PC-9 (cell line): ENCODE measurements at regions not wholly inside any gene's neighbourhood (a gene's known extent, or its start where the extent isn't known, plus 50 kb on each side); places are given as distances from the start of the nearest gene placed in this dataset.

ENCODE experiments used
- BruUV-seq: library from RNA; stranded (reverse); fragments of 400-500 nt; replicated peaks from 2 replicates; lab custom pipeline; 2021; lab: Mats Ljungman, UMichigan
- CTCF ChIA-PET: fragments of 300-600 bp; sonication (Branson Sonifier 250); formaldehyde crosslinking; loops from one replicate; lab custom pipeline; 2022; ENCODE audit warnings: antibody characterized with exemption; lab: Charles Lee
- POLR2A ChIA-PET: fragments of 300-600 bp; sonication (Branson Sonifier 250); formaldehyde crosslinking; loops from one replicate; lab custom pipeline; 2022; ENCODE audit warnings: antibody characterized with exemption; ENCODE audit not compliant: unreplicated experiment; lab: Charles Lee
- DNase-seq, 2 experiments: peaks; one replicate each; pipeline versions ENCODE4 v3.0.0 to v3.0.0-alpha.2; 2015 to 2022; ENCODE audit warnings: mixed read lengths in 1 of 2
- H2AFZ ChIP-seq: fragments of 200-600 bp; sonication (generic); 2 replicates; pipeline ENCODE4 v1.8.1; 2017; ENCODE audit warnings: antibody characterized with exemption
- H3F3A ChIP-seq: fragments of 200-600 bp; sonication (generic); 2 replicates; pipeline ENCODE4 v1.8.1; 2017; ENCODE audit warnings: antibody characterized with exemption, mild to moderate bottlenecking, low read depth; ENCODE audit not compliant: insufficient read depth
- H3K27ac ChIP-seq: fragments of 200-600 bp; sonication (generic); 2 replicates; pipeline ENCODE4 v1.6.1; 2016; ENCODE audit warnings: mixed run types
- H3K27me3 ChIP-seq: fragments of 200-600 bp; sonication (generic); 2 replicates; pipeline ENCODE4 v1.6.1; 2016; ENCODE audit warnings: low read depth, mixed run types; ENCODE audit not compliant: insufficient read depth
- H3K36me3 ChIP-seq: fragments of 200-600 bp; sonication (generic); 2 replicates; pipeline ENCODE4 v1.6.1; 2016; ENCODE audit warnings: low read depth, mixed run types
- H3K4me1 ChIP-seq: fragments of 200-600 bp; sonication (generic); replicated peaks from 2 replicates; pipeline ENCODE4 v1.6.1; 2016; ENCODE audit warnings: mixed run types; ENCODE audit not compliant: insufficient read depth
- H3K4me2 ChIP-seq: fragments of 200-600 bp; sonication (generic); 2 replicates; pipeline ENCODE4 v1.6.1; 2017; ENCODE audit warnings: mixed run types
- H3K4me3 ChIP-seq: fragments of 200-600 bp; sonication (generic); 2 replicates; pipeline ENCODE4 v1.6.1; 2016; ENCODE audit warnings: mixed run types
- H3K79me2 ChIP-seq: fragments of 200-600 bp; sonication (generic); 2 replicates; pipeline ENCODE4 v1.6.1; 2017; ENCODE audit warnings: low read depth, mixed run types
- H3K9me2 ChIP-seq: fragments of 200-600 bp; sonication (generic); 2 replicates; pipeline ENCODE4 v1.8.1; 2017; ENCODE audit warnings: mild to moderate bottlenecking; ENCODE audit not compliant: insufficient read depth
- H3K9me3 ChIP-seq: fragments of 200-600 bp; sonication (generic); 2 replicates; pipeline ENCODE4 v1.8.1; 2016; ENCODE audit warnings: low read depth; ENCODE audit not compliant: insufficient read depth
- H4K20me1 ChIP-seq: fragments of 200-600 bp; sonication (generic); 2 replicates; pipeline ENCODE4 v1.8.1; 2017; ENCODE audit not compliant: insufficient read depth
- EZH2 ChIP-seq: fragments of 200-600 bp; sonication (generic); IDR thresholded peaks from 2 replicates; pipeline ENCODE4 v1.8.0; 2017; ENCODE audit warnings: antibody characterized with exemption, low read depth
- intact Hi-C: fragments of 100-400 bp; cut with micrococcal nuclease; formaldehyde crosslinking; loops from one replicate; pipeline ENCODE4 v1.10.0; 2022; ENCODE audit not compliant: unreplicated experiment
- TF ChIP-seq, protein P1 (sequence below): fragments of 200-600 bp; sonication (generic); conservative IDR thresholded peaks from 2 replicates; pipeline ENCODE4 v1.6.1; 2017; ENCODE audit warnings: mixed run types, antibody characterized with exemption, mild to moderate bottlenecking, moderate library complexity

DNA sequence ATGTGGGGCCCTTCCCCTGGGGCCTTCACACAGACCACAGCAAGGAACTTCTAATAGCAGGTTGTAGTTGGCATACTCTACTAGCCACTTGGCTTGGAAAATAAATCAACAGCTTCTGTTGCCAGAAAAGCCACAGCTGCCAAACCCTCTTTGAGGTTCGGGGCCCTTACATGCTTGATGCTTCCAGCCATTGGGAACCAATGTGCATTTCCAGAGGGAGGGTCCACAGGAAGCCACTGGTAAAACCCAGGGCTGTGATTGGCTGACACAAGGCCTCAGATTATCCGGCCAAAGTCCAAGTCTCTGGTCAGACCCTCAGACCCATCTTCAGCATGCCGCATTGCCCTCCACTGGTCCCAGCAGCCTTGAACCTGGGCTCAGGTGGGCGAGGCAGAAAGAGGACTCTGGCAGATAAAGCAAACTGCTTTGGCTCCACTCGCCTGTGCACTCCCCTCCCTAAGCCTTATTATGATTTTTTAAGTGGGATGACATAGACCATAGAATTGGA, 214.4 kb downstream of the BCL11B start:
- no peak for DNase-seq
- no peaks in the 10 kb centered on the region for H3K9me3 ChIP-seq
- H3K36me3 ChIP-seq = no peaks in the 10 kb centered on the region
- BruUV-seq = no TSS peak
- H2AFZ ChIP-seq = no peak overlapping the region
- CTCF ChIA-PET = no interaction called here
- intact Hi-C loops = no loop called here
- no peaks in the 10 kb centered on the region for H3K79me2 ChIP-seq
- H3K4me2 ChIP-seq = no peak overlapping the region
- peaks cover 12% of the 10 kb centered on the region; the same call in 1 of the 2 replicates for H3K27me3 ChIP-seq
- H4K20me1 ChIP-seq = no peaks in the 10 kb centered on the region
- H3K4me1 ChIP-seq = no peaks in the 10 kb centered on the region
- H3K9me2 ChIP-seq = no peaks in the 10 kb centered on the region
- no peaks in the 10 kb centered on the region for H3F3A ChIP-seq
- H3K4me3 ChIP-seq = no peak overlapping the region
- TF ChIP-seq, protein P1, sequence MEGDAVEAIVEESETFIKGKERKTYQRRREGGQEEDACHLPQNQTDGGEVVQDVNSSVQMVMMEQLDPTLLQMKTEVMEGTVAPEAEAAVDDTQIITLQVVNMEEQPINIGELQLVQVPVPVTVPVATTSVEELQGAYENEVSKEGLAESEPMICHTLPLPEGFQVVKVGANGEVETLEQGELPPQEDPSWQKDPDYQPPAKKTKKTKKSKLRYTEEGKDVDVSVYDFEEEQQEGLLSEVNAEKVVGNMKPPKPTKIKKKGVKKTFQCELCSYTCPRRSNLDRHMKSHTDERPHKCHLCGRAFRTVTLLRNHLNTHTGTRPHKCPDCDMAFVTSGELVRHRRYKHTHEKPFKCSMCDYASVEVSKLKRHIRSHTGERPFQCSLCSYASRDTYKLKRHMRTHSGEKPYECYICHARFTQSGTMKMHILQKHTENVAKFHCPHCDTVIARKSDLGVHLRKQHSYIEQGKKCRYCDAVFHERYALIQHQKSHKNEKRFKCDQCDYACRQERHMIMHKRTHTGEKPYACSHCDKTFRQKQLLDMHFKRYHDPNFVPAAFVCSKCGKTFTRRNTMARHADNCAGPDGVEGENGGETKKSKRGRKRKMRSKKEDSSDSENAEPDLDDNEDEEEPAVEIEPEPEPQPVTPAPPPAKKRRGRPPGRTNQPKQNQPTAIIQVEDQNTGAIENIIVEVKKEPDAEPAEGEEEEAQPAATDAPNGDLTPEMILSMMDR = no peak
- TF ChIP-seq EZH2 = no peak
- POLR2A ChIA-PET = no interaction called here
- H3K27ac ChIP-seq = no peak overlapping the region

DNA sequence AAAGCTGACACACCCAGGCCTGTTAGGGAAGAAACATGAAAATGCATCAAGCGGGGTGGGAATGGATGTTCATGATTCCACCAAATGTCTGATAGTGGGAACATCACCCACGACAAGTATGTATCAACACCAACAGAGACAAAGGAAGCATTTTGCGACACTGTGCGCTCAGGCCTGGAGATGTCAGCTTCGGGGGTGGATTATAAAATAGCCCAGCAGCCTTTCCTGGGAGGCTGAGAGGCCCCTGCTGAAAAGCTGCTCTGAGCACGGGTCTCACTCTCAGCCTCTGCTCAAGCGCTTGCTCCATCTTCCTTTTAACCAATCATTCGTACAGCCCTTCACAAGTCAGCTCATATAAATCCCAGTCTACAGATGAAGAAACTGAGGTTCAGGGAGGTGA, 213.5 kb downstream of the BCL11B start:
- Histone ChIP-seq H3K79me2 (no peaks in the 10 kb centered on the region), H3K27ac (no peak overlapping the region), H3K27me3 (peaks cover 19% of the 10 kb centered on the region), H2AFZ (no peak overlapping the region), H3K4me2 (no peak overlapping the region), H4K20me1 (no peaks in the 10 kb centered on the region), H3K36me3 (no peaks in the 10 kb centered on the region), H3K4me1 (no peaks in the 10 kb centered on the region), H3K9me3 (no peaks in the 10 kb centered on the region), H3K4me3 (no peak overlapping the region), H3F3A (no peaks in the 10 kb centered on the region), H3K9me2 (no peaks in the 10 kb centered on the region)
- DNase-seq = no peak
- TF ChIP-seq EZH2 = no peak
- TF ChIP-seq, protein P1 = no peak
- no TSS peak for BruUV-seq
- ChIA-PET POLR2A (no interaction called here), CTCF (no interaction called here)
- intact Hi-C loops = no loop called here

DNA sequence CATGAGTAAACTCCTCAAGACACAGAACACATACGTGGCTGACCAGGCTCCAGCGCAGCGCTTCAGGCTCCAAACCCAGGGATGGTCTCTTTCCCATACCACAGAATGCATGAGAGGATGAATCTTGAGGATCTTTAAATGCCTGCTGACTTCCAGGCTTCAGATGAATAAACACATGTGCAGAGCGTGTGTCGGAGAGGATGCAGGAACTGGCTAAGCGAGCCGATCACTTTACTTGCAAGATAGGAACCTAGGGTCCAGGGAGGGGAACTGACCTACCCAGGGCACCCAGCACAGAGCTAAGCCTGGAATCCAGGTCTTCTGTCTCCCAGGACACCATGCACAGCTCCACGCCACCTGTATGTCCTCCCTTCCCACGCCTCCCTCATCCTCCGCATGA, 209.8 kb downstream of the BCL11B start:
- TF ChIP-seq, protein P1 = no peak
- TF ChIP-seq EZH2 = no peak
- Histone ChIP-seq H3K4me2 (no peak overlapping the region), H3K27ac (no peak overlapping the region), H3F3A (no peaks in the 10 kb centered on the region), H3K9me3 (no peaks in the 10 kb centered on the region), H2AFZ (no peak overlapping the region), H4K20me1 (no peaks in the 10 kb centered on the region), H3K4me1 (no peaks in the 10 kb centered on the region), H3K4me3 (no peak overlapping the region), H3K36me3 (no peaks in the 10 kb centered on the region), H3K9me2 (no peaks in the 10 kb centered on the region), H3K79me2 (no peaks in the 10 kb centered on the region), H3K27me3 (peaks cover 26% of the 10 kb centered on the region)
- no peak for DNase-seq
- CTCF ChIA-PET = no interaction called here
- intact Hi-C loops = no loop called here
- no TSS peak for BruUV-seq
- POLR2A ChIA-PET = no interaction called here
